BE2C (cell line): ENCODE measurements at regions not wholly inside any gene's neighbourhood (a gene's known extent, or its start where the extent isn't known, plus 50 kb on each side); places are given as distances from the start of the nearest gene placed in this dataset.

Source experiments
- DNase-seq: peaks from one replicate; pipeline ENCODE4 v3.0.0-alpha.2; 2020
- H3K27me3 ChIP-seq: fragments of 250-450 bp; sonication (Bioruptor Pico); 2 replicates; pipeline ENCODE4 v1.5.1; 2020; ENCODE audit warnings: mild to moderate bottlenecking
- H3K36me3 ChIP-seq: fragments of 250-450 bp; sonication (Bioruptor Pico); 2 replicates; pipeline ENCODE4 v1.5.1; 2020; ENCODE audit warnings: mild to moderate bottlenecking
- H3K4me1 ChIP-seq: fragments of 250-450 bp; sonication (Bioruptor Pico); 2 replicates; pipeline ENCODE4 v1.5.1; 2020
- H3K4me3 ChIP-seq: 2 replicates; pipeline ENCODE4 v1.5.1; 2011; ENCODE audit warnings: low read depth, low read length
- H3K9me3 ChIP-seq: fragments of 250-450 bp; sonication (Bioruptor Pico); 2 replicates; pipeline ENCODE4 v1.5.1; 2020
- CTCF ChIP-seq: IDR thresholded peaks from 2 replicates; pipeline ENCODE4 v1.5.1; 2012; ENCODE audit warnings: mild to moderate bottlenecking, low read depth, low read length

- H3K27me3 ChIP-seq, result no peaks in the 10 kb centered on the region; the same call in 1 of the 2 replicates
- H3K4me3 ChIP-seq, result no peak overlapping the region
- no peak for DNase-seq
- no peaks in the 10 kb centered on the region for H3K4me1 ChIP-seq
- TF ChIP-seq CTCF, result no peak
- no peaks in the 10 kb centered on the region for H3K36me3 ChIP-seq
- H3K9me3 ChIP-seq, result no peaks in the 10 kb centered on the region; the same call in 1 of the 2 replicates
These were observed 172.5 kb upstream of the E2F7 start for GRCh38 chr12:77237896-77238295.

GRCh38 chr12:77236066-77236465 lies 170.7 kb upstream of the E2F7 start:
- Histone ChIP-seq H3K36me3 (no peaks in the 10 kb centered on the region), H3K9me3 (no peaks in the 10 kb centered on the region; the same call in 1 of the 2 replicates), H3K4me3 (no peak overlapping the region), H3K27me3 (peaks cover 9% of the 10 kb centered on the region), H3K4me1 (no peaks in the 10 kb centered on the region)
- TF ChIP-seq CTCF, result no peak
- no peak for DNase-seq

GRCh38 chr12:77232045-77232444 lies 166.7 kb upstream of the E2F7 start:
- no peaks in the 10 kb centered on the region; the same call in 1 of the 2 replicates for H3K9me3 ChIP-seq
- no peaks in the 10 kb centered on the region for H3K4me1 ChIP-seq
- no peak for DNase-seq
- TF ChIP-seq CTCF, result no peak
- no peaks in the 10 kb centered on the region for H3K36me3 ChIP-seq
- peaks cover 9% of the 10 kb centered on the region for H3K27me3 ChIP-seq
- H3K4me3 ChIP-seq, result no peak overlapping the region

GRCh38 chr12:77231501-77231918 lies 166.1 kb upstream of the E2F7 start:
- no peaks in the 10 kb centered on the region for H3K4me1 ChIP-seq

GRCh38 chr12:77229640-77230442 lies 164.5 kb upstream of the E2F7 start:
- no peaks in the 10 kb centered on the region for H3K36me3 ChIP-seq
- peaks cover 9% of the 10 kb centered on the region for H3K27me3 ChIP-seq
- no peak for TF ChIP-seq CTCF
- H3K4me3 ChIP-seq, result no peak overlapping the region
- H3K9me3 ChIP-seq, result no peaks in the 10 kb centered on the region; the same call in 1 of the 2 replicates
- H3K4me1 ChIP-seq, result no peaks in the 10 kb centered on the region
- no peak for DNase-seq

More at GRCh38 chr12:77231501-77231918, 166.1 kb upstream of the E2F7 start:
- Histone ChIP-seq H3K27me3 (peaks cover 9% of the 10 kb centered on the region), H3K9me3 (no peaks in the 10 kb centered on the region; the same call in 1 of the 2 replicates), H3K4me3 (no peak overlapping the region), H3K36me3 (no peaks in the 10 kb centered on the region)
- TF ChIP-seq CTCF, result no peak
- peak; percentile 40 for DNase-seq

GRCh38 chr12:77228376-77228775 lies 163.0 kb upstream of the E2F7 start:
- peaks cover 9% of the 10 kb centered on the region for H3K27me3 ChIP-seq
- no peaks in the 10 kb centered on the region for H3K9me3 ChIP-seq
- H3K4me3 ChIP-seq, result no peak overlapping the region
- no peaks in the 10 kb centered on the region for H3K4me1 ChIP-seq
- no peaks in the 10 kb centered on the region for H3K36me3 ChIP-seq
- no peak for TF ChIP-seq CTCF
- DNase-seq, result no peak
